GM04503 (cell line): ENCODE measurements at regions not wholly inside any gene's neighbourhood (a gene's known extent, or its start where the extent isn't known, plus 50 kb on each side); places are given as distances from the start of the nearest gene placed in this dataset.
"Not testable (repeated sequence)": the region's sequence is repeated elsewhere in the genome, so short reads cannot be mapped to it uniquely, and the experiment has no call there.

ENCODE experiments used
- DNase-seq: peaks from one replicate; pipeline ENCODE4 v3.0.0-alpha.2; 2012; ENCODE audit warnings: low read depth

DNA sequence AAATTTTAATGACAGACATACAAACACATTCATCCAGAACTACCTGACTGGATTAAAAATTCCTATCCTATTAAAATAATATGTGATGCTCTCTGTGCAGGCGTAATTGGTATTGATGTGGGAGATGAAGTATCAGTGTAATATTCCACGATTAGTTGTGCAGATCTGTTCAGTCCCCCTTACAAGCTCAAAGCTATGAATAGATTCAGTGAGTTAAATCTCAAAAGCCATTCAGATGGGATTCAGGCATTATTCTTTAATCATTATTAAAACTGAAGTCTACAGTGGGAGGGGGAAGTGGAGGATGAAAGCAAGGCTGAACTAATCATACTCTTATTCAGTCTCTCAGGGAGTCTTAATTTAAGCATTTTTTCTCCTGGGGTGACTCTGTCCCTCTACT lies 855.8 kb downstream of the EFNA5 start:
- DNase-seq, result no peak

DNA sequence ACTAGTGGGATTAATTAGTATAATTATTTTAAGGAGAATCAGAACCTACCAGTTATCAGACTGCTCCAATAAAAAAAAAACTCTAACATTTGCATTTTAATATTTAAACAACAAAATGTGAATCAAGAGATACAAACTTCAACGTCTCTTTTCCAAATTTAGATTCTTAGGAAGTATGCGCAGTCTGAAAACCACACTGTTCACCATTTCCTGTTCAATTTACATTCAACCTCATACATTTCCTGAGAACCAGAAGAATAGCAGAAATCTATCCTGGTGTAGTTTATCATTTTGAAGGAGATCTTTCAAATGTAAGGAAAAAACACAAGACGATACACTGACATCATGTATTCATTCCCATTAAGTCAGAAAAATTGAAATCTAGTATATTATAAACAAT lies 869.2 kb downstream of the EFNA5 start:
- no peak for DNase-seq

DNA sequence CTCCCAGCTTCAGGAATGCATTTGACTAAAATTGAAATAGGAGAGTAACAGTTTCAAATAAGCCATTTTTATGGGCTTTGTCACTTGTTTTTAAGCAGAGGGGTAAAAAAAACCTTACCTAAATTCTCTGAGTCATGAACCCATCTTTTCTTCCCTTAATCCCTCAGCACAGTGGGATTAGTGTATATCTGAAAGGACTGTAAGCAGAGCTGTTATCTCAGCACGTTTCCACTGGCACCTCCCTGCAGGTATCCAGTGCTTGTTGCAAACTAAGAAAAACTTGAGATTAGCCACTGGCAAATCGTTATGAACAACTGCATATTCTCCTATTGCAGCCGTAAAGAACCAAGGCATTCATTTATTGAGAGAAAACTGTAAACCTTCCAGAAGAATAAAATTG lies 872.7 kb downstream of the EFNA5 start:
- DNase-seq, result no peak

DNA sequence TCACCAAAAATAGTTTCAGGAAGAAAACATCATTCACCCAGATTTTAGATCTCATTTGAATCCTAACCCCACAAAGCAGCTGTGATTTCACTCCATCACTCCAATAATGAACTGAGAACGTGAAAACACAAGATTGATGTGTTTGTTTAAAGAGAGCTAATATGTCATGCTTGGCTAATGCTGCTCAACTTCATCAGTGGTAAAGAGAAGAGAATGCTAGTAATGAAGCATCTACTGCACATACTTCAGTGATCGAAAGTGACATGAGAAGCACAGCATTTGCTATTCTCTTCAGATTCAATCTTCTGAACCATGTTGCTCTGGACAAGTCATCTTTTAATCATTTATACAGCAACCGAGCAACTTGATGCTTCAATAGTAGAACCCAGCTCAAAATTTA lies 874.7 kb downstream of the EFNA5 start:
- no peak for DNase-seq

DNA sequence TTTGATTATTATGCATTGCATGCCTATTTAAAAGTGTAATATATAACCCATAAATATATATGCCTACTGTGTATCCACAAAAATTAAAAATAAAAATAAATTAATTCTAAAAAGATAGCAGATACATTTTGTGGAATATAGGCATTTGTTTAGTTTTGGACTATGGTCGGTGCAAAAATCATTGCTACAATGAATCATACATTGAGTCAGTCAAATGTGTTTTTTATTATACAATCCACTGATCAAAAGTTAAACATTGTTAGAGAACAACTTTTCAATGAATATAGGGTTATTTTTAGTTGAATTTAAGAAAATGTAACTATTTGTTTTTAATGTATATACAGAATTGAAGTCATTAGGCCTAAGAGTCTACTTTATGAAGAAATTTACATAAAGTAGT lies 885.9 kb downstream of the EFNA5 start:
- DNase-seq, result no peak

DNA sequence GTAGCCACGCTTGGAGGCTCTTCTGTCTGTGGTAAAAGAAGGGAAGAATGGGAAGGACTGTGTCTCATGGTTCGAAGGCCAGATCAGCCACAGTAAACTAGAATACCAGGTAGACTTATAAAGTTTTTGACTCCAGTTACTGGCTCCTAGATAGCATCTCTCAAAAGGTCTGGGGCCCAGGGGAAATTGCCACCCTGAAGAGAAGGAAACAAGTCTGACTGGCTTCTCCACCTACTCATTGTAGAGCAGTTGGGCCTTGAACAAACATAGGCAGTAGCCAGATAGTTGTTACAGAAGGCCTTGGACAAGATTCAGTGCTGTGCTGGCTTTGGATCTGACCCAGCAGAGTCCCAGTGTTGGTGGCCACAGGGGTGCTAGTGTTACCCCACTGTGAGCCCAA lies 890.4 kb downstream of the EFNA5 start:
- no peak for DNase-seq

DNA sequence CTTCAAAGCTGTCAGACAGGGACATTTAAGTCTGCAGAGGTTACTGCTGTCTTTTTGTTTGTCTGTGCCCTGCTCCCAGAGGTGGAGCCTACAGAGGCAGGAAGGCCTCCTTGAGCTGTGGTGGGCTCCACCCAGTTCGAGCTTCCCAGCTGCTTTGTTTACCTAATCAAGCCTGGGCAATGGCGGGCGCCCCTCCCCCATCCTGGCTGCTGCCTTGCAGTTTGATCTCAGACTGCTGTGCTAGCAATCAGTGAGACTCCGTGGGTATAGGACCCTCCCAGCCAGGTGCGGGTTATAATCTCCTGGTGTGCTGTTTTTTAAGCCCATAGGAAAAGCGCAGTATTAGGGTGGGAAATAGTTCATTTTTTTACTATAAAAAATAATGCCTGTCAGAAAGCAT lies 894.2 kb downstream of the EFNA5 start:
- not testable (repeated sequence) for DNase-seq

DNA sequence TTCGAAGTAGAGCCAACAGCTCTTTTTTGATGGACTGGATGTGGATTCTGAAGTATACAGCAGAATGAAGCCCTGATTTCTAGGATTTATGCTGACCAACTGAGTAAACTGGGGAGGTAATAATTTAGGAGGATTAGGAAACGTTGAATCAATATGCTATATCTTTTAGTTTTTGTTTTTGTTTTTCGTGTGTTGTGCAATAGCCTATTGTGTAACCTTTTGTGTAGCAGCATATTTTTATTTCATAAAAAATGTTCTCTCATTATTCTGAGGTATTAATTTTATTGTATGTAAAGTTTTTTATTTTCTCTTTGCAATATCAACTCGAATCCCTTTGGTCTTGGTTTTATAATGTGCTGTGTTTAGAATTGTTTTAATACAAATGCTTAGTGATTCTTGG lies 902.3 kb downstream of the EFNA5 start:
- DNase-seq, result no peak

DNA sequence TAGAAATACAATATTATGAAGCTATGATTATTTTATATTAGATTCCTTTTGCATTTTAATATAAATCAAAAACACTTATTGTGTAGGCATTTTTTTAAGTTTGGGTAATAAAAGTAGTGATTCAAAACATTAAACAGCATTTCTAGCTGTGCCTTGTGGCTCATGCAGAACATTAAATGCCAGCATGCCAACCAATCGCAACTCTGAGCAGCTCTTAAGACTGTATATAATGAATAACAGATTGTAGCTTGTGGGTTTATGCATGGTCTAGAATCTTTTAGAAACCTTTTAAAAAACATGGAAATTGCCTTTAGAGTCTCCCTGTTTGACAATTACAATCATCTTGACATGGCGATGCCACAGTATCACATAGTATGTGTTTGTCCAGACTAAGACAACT lies 903.8 kb downstream of the EFNA5 start:
- no peak for DNase-seq

DNA sequence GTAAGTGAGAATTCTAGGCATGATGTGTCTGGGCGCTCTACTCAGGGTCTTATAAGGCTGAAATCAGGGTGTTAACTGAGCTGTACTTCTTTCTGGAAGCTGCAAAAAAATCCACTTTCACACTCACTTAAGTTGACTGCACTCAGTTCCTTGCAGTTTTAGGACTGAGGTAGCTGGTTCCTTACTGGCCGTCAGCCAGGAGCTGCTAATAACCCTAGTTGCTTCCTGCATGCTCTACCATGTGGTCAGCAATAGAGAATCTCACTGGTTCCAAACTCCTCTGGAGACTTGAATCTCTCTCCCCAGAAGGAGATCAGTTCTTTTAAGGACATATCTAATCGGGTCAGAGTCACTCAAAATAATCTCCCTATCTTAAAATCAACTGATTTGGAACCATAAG lies 911.2 kb downstream of the EFNA5 start:
- DNase-seq, result no peak

DNA sequence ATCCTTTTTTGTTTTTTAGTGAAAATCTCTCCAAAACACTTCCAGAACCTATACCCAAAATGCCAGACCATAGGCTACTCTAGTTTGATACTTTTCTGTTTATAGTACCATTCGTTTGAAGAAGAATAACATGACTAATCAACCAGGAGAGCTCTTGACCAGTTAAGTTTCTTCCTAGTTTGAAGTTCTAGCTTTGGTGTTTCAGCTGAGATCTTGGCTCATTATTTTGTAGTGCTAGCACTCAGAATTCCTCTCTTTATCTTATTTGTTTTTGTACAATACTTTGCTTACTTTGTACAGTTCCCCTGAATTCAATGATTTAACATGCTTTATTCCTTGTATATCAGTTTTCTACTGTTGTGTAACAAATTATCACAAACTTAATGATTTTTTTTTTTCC lies 911.6 kb downstream of the EFNA5 start:
- no peak for DNase-seq

DNA sequence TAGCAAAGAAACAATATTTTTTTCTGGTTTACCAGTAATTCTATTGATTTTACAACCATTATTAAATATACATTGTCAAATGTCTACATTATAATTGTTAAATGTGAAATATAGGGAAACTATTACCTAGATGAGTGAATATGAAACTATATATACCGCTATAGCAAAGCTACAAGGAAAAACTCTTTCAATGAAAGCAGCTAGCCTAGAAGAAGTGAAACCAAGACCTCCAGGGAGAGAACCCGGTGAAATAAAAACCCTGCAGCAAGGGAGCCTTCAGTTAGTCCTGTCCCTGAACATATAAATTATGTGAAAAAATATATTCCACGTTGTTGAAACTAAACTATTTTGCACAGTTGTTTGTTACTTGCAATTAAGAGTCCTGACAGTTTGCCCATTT lies 913.1 kb downstream of the EFNA5 start:
- DNase-seq, result no peak

DNA sequence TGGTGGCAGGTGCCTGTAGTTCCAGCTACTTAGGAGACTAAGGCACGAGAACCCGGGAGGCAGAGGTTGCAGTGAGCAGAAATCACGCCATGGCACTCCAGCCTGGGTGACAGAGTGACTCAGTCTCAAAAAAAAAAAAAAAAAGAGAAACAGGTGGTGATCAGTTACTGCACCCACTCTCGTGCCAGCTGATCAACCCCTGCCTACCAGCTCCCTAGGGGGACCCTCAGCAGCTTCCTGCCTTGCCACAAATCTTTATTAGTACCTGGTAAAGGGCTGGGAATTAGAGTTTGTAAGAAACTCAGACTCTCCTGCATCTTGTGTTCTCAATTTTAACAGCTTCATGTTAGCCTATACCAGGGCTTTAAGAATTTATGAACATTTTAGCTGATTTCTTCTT lies 914.9 kb downstream of the EFNA5 start:
- no peak for DNase-seq

DNA sequence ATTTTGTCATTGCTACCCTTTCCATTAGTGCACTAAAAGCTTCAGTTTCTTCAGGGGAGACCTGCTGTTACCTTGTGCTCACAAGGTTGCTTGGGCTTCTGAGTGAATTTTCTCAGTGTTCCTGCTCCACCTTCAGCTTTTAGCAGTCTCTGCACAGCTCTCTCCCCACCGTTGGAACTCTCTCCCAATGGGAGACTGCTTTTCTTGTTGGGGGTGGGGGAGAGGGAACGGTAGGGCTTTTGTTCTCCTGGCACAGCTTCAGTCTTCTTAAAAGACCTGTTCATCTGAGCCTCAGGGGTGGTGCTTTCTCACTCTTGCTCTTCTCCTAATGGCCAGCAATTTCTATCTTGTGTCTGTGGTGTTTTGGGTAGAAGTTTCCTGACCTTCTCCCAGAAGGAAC lies 915.7 kb downstream of the EFNA5 start:
- no peak for DNase-seq

DNA sequence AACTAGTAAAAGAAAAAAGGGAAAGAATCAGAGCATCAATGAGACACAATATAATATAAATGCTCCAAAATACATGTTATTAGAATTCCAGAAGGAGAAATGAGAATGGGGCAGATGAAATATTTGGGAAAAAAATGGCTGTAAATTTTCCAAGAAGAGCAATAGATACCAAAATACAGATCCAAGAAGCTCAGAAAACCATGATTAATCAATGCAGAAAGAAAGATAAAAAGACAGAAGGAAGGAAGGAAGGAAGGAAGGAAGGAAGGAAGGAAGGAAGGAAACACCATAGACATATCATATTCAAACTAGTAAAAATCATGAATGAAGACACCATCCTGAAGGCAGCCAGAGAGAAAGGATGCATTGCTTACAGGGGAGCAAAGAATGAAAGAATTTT lies 920.9 kb downstream of the EFNA5 start:
- DNase-seq, result no peak

DNA sequence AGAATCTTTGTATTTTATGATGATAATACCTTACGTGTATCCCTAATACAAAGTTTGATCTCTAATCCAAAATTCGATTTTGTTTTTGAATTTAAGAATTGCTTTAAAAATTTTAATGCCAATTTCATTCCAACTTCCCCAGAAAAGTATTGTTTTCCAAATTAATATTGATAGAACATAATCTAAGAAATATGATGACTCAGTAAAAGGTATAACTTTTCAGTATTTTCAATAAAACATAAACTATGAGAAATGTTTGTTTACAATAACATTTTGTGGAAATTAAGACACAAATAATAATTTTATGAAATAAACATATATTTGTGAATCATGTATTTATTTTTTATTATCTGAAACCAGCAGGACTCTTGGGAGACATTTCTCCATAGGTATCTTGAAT lies 931.6 kb downstream of the EFNA5 start:
- no peak for DNase-seq

DNA sequence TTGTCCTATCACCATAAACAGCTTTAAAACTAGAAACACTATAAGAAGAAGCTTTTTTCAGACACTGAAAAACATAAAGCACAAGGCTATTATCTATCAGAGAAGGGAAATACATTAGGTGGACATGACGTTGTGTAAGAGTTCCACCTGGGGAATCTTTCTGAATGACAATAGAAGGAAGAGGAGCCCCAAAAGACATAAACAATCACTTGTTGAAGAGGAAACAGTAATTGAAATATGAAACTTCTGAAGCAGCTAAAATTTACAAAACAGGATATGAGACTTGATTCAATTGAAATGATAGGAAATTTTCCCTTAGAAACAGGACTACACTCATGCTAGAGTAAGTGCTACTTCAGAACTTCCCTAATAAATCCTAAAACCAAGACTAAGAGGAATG lies 933.6 kb downstream of the EFNA5 start:
- no peak for DNase-seq

DNA sequence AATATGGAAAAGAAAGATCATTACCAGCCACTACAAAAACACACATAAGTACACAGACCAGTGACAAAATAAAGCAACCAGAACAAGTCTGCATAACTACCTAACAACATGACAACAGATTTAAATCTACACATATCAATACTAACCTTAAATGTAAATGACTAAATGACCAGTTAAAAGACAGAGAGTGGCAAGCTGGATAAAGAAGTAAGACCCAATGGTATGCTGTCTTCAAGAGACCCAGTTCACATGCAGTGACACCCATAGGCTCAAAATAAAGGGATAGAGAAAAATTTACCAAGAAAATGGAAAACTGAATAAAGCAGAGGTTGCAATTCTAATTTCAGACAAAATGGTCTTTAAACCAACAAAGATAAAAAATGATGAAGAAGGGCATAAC lies 938.1 kb downstream of the EFNA5 start:
- no peak for DNase-seq

DNA sequence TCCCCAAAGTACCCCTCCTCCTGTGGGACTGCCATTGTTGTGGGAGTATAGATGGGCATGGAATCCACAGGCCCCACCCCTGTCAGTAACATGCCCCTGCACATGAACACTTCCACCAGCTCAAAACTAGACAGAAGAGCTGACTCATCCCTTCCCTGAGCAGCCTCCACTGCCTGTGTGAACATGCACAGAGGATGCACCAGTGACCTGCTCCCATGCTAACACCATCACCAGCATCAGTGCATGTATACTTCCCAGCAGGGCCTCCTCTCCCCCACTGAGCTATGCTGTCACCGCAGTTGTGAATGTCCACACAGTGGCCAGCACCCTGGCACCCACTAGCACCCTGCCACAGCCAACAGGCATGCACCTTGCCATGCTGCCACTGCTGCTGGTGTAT lies 939.8 kb downstream of the EFNA5 start:
- DNase-seq, result no peak

DNA sequence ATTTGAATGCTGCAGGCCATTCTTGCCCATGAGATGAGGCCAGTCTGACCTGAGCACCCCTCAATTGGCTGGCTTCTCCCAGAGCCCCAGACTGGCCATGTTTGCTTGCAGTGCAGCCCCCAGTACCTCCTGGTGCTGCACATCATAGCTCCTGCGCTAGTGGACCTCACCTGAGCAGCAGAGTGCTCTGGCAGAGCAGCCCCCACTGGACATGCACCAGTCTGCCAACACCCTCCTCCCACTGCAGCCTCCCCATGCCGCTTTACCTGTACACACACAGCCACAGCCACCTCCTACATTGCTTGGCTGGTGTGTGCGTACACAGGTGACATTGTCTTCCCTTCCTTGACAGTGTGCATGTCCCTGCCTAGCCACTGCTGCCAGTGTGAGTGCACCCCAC lies 940.2 kb downstream of the EFNA5 start:
- no peak for DNase-seq

DNA sequence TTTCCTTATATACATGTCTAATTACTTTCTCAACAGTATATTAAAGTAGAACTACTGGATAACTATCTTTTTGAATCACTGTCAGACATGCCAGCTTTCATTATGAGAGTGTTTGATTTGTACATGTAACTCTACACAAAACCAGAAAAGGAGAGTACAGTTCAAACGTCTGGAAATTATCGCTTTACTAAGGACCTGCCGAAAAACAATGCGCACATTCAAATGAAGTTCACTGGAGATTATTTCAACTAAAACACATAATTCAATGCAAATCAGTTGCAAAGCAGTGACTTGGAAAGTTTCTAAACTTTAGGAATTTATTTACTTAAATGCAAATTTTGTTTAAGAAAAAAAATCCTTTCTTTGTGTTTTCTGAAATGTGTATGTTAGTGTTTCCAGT lies 942.5 kb downstream of the EFNA5 start:
- no peak for DNase-seq

DNA sequence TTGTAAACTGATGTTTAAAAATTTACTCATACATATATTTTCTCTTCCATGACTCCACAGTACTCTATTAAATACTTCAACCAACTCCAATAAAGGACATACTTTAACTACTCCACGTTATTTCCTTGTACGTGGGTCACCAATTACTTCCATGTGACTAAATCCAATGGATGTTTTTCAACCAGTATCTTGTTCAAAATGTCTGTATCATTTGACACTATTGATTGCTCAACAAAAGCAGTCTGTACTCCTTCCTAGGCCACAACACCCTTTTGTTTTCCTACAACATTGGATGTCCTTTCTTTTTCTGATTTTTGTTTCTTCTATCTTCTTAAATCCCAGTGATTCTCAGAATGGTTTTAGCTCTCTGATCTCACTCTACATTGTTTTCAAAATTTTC lies 943.7 kb downstream of the EFNA5 start:
- DNase-seq, result no peak

DNA sequence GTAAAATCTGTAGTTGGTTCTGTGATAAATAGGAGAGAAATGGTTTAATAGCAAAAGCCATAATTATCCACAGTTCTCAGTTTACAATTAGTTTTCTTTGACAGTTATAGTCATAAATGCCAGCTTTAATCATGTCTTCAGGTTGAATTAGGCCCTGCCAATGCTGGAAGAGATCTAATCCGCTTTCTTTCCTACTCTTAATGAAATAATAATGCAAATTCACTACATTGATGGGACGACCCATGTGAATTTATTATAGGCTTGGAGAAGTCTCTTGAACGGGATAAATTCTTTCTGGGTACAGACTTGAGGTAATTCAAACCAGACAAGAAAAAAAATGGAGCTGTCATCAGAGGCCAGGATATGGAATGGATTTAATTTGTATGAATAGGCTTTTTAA lies 950.4 kb downstream of the EFNA5 start:
- no peak for DNase-seq

DNA sequence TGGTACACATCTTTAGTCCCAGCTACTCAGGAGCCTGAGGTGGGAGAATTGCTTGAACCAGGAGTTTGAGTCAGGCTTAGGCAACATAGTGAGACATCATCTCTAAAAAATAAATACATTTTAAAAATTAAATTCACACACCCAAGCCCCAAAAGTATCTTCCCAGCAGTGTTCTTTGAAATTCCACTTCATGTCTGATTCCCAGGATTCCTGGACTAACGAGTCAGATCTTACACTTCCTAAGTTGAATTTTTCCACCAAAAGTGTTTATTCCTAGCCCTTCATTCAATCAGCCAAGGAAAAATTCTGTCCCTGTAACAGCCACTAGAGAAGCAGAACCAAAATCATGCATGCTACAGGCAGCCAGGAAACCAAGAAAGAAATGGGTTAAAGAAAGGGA lies 970.9 kb downstream of the EFNA5 start:
- DNase-seq, result no peak

DNA sequence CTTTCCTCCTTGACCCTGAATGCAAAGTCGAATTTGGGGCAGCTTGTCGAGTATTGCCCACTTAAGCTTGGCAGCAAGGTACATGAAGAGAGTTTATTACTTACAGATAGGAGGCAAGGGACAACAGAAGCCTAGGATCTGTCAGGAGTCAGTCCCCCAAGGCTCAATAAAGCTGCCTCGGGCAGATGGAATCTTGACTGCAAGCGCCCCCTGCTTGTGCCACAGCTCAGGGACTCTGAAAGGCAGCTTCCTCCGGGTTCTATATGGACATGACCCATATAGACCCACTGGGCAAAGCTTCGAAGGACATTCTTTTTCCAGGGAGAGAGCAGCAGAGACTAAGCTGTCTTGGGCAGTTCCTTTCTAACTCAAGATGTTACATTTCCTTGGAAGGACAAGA lies 971.5 kb downstream of the EFNA5 start:
- DNase-seq, result no peak

DNA sequence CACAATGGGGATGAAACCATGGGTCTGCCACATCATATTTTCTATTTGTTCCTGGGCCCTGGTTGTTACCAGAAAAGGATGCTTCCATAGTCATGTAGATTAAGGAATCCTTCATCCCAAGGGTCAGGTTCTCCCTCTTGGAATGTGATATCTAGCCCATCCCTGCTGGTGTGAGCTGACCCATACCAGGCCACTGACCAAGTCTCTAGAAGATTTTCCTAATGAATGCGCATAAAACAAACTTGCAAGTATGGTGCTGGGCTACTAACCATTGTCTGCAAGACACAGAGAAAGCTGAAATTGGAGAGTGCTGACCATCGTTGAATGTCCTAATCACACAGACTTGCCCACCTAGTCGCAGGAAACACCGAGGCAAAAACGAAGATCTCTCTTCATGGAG lies 972.6 kb downstream of the EFNA5 start:
- DNase-seq, result no peak
